GM19023 (cell line): ENCODE measurements at regions not wholly inside any gene's neighbourhood (a gene's known extent, or its start where the extent isn't known, plus 50 kb on each side); places are given as distances from the start of the nearest gene placed in this dataset.

Experiments used
- ATAC-seq: cut with Tn5 transposase; IDR thresholded peaks from one replicate; pipeline ENCODE4 v1.9.1; 2021; ENCODE audit warnings: mild to moderate bottlenecking, moderate library complexity; ENCODE audit not compliant: unreplicated experiment

- no peak for ATAC-seq
These were observed 118.1 kb downstream of the ZNF621 start for GRCh38 chr3:40642812-40643211.

DNA sequence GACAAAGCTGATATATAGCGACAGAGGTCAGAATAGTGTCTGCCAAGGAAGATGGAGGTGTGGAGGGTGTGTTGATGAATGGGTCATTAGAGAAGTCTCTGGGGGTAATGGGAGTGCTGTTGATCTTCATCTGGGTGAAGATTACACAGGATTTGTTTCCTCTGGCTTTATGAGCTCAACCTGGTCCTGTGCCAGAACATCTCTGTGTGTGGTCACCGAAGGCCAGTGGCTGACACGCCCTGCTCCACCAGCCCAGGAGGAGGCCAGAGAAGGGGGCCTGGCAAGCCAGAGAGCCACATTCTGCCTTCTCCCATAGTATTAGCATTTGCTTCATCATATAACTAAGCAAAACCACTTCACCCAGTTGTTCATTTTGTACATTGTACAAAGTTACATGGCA is 121.1 kb downstream of the ZNF621 start:
- no peak for ATAC-seq

DNA sequence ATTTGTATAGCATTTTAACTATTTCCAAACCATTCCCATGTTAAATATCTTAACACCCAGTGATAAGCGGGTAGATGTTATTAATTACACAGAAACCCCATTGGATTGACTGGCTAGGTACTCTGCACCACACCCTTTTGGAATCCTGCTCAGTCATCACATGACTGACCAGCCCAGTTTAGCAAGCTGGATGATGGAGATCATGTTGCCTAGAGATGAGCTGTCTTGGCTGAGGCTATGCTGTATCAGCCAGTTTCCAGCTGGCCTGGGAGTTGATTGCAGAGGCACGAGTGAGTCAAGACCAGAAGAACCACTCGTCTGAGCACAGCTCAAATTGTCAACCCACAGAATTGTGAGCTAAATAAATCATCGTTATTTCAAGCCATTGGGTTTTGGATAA is 124.6 kb downstream of the ZNF621 start:
- ATAC-seq, result no peak

DNA sequence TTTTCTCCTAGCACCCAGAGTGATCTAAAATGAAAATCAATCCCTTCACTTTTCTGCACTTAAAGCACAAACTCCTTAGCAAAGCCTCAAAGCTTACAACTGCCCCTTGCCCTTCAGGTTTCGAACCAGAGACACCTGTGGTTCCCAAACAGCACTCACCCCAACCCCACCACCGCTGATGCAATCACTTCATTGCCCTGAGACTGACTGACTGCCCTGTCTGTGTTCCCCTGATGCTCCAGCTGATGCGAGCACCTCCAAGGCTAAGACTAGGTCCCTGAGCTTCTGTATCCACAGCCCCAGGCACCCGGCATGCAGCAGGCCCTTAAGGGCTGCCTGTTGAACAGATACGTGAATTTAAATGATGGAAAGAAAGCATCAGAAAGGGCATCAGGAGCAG is 127.3 kb downstream of the ZNF621 start:
- no peak for ATAC-seq

DNA sequence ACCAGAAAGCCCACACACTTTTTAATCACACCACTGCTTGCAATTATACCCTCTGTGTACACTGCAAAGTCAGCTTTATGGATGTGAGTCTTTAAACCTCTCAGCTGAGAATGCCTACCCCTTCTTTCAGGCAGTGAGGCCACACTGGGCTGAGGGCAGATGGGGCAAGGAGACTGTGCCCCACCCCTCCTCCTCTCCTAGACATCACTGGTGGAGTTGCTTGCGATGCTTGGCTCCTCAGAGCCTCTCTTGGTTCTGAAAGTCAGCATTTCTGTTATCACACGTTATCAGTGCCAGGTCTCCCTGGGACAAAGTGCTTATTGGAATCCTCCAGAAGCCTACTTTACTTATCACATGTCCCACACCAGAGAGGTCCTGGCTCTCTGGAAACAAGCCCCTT is 128.2 kb downstream of the ZNF621 start:
- no peak for ATAC-seq

DNA sequence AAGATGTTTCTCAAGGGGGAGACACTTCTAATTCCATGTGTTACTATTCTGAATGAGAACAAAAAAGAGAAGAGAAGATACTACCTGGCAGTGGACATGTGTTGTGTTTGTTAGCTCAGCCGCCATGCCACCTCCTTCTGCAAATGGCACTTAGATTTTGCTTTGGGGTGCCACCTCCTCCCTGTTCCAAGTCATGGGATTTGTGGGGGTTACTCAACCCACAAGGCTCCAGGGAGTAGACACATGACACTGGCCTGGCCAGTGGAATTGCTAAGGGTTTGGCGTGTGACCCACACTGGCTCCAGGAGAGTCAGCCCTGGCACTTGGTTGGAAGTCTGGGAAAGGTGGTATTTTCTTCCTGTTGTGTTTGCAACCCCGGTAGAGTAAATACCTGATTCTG is 129.1 kb downstream of the ZNF621 start:
- ATAC-seq, result no peak

DNA sequence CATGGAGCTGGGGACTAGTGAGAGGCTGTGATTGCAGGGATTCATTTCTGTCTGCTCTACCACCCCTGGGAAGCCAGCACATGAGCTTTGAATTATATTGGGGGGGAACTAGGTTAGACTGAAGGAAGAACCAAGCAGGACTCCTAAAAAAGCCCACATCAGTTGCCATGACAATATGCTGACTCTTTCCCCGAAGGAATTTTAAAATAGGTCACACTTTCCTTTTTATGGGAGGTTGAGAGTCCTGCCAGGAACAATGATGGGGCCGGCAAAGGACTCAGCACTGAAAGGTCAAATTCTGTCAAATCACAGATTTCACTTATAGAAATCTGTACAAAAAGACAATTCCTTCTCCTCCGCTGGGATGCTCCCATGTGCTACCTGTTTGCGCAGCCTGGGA is 130.8 kb downstream of the ZNF621 start:
- ATAC-seq, result no peak

- ATAC-seq, result no peak
These were observed 132.9 kb downstream of the ZNF621 start for GRCh38 chr3:40657623-40658022.

GRCh38 chr3:40658305-40658704 is 133.5 kb downstream of the ZNF621 start:
- no peak for ATAC-seq

GRCh38 chr3:40660554-40660953 is 135.8 kb downstream of the ZNF621 start:
- ATAC-seq, result no peak

DNA sequence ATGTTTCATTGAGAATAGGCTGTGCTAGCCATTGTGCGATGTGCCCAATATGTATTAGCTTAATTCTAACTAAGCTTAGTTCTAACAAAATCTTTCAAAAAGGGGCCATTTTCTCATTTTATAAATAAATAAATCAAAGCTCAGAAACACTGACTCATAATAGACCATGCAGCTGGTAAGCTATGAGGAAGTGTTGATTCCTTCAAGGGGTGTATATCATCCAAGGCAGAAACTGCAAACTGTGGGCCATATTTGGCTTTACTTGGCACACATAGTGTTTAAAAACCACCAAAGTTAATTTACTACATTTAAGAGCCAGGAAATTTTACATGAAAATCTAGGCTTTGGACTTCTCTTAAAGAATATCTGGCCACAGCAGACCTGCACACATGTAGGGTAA is 136.5 kb downstream of the ZNF621 start:
- no peak for ATAC-seq

- ATAC-seq, result no peak
These were observed 138.5 kb downstream of the ZNF621 start for GRCh38 chr3:40663280-40663679.

DNA sequence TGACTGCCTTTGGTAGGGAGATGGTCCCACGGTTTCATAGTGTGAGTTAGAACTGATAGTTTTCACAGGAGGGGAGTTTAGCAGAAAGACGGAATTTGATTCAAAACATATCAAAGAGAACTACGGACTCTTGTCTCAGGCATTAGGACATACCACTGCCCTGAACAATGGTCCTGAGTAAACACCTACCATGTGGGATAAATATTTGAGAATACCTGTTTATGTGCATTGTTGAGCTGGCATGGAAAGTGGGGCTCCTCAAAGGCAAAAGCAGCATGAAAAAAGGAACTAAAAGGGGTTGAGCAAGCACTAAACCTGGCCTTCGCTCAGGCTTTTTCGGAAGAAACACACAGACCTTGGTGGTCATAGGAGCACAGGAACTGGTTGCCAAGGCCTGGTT is 144.4 kb downstream of the ZNF621 start:
- no peak for ATAC-seq

GRCh38 chr3:40672861-40673260 is 148.1 kb downstream of the ZNF621 start:
- ATAC-seq, result no peak

- no peak for ATAC-seq
These were observed 152.6 kb downstream of the ZNF621 start for GRCh38 chr3:40677321-40677720.

GRCh38 chr3:40677749-40678148 is 153.0 kb downstream of the ZNF621 start:
- ATAC-seq, result no peak

GRCh38 chr3:40679290-40679689 is 154.5 kb downstream of the ZNF621 start:
- ATAC-seq, result no peak

DNA sequence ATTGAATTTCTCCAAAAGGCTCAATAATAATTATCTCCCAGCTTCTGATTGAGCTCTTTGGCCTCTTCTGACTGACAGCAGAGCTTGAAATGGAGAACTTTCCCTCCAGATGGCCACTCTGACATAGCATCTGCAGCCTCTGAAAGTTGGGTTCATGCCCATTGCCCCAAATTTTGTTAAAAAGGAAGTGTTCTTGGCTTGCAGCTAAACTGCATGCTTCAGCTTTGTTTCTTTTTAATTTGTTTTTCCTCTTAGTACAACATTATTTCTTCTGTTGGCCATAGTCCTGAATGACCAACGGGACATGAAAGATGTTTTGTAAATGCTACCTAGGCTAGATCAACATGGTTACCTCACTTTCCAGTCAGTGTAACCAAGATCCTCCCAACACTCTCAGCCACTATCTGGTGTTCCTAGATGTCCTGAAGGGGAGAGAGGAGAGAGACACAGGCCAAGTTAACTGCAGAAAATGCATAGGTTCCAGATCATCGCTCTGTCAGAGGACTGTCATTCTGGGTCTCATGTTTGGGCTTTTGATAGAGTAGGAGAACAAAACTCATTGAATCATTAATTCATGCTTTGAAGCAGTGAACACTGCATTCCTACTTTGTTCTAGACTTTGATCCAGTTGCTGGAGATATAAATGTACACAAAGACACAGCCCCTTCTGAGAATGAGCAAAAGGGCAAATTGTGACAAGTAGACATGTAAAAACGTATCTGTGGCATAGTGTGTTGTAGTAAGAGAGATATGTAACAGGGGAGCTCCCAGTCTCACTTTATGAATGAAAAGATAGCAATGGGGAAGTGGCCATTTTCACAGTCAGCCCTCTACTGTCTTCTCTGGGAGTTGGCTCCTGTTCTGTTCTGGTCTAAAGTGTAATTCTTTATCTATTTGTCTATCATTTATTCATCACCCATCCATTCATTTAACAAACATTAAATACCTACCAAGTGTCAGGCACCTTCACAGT is 156.2 kb downstream of the ZNF621 start:
- no peak for ATAC-seq

GRCh38 chr3:40681658-40682055 is 156.9 kb downstream of the ZNF621 start:
- no peak for ATAC-seq

DNA sequence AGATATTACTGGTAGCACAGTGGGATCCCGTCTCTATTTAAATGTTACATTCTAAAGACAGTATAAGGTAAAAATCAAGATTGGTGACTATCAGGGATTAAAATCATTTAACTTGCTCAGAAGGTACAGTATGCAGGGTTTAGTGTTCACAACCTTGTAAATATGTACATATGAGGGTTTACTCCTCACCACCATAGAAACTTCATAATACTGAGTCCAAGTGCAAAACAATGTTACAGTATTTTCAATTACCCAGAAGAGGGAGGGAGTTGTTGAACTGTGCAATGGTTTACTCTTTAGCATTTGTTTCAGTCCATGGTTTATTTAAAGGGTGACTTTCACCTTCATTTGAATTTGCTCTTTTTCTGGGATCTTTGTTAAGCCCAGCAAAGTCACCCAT is 165.1 kb downstream of the ZNF621 start:
- ATAC-seq, result no peak

- no peak for ATAC-seq
These were observed 166.1 kb downstream of the ZNF621 start for GRCh38 chr3:40690749-40691451.

GRCh38 chr3:40691452-40691861 is 166.7 kb downstream of the ZNF621 start:
- ATAC-seq, result no peak
